HG02981 (cell line): ENCODE measurements at regions not wholly inside any gene's neighbourhood (a gene's known extent, or its start where the extent isn't known, plus 50 kb on each side); places are given as distances from the start of the nearest gene placed in this dataset.
A peak's percentile ranks its signal among the peaks of the same experiment; 100 is the strongest.
"Not testable (repeated sequence)": the region's sequence is repeated elsewhere in the genome, so short reads cannot be mapped to it uniquely, and the experiment has no call there.

Source experiments
- ATAC-seq: cut with Tn5 transposase; IDR thresholded peaks from one replicate; pipeline ENCODE4 v1.9.1; 2021; ENCODE audit warnings: mild to moderate bottlenecking, moderate library complexity; ENCODE audit not compliant: unreplicated experiment

DNA sequence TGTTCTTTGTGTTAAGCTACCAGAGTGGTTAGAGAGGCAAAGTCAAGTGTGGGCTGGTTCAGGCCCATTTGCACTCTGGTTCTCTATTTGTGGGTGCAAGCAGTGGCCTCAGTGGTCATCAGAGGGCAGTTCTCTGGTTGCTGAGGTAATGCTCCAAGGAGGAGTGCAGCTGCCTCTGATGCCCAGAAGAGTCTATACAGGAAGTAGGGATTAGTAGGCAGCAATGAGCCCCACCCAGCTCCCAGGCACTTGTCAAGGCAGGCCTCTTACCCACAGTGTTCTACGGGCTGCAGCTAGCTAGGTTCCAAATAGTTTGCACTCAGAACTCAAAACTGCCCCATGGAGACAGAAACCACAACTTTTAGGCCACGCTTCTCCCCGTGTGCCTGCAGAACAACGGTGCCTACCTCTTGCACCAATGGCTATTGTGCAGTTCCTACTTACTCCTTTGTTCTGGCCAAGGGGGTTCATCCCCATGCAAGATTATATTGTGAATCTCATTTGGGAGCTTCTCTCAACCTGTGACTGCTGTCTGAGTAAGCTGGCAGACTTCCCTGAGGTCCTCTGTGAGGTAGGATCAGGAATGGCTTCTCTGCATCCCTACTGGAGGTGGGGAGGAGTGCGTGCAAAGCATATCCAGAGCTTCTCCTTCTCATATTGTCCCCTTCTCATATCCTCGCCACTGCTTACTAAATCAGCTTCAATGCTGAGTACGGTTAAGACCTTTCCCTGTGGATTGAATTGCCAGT is 410.3 kb upstream of the LMO3 start:
- ATAC-seq, result no peak

- ATAC-seq, result no peak
These were observed 409.5 kb upstream of the LMO3 start for GRCh38 chr12:17015501-17015900.

- ATAC-seq, result not testable (repeated sequence)
These were observed 401.6 kb upstream of the LMO3 start for GRCh38 chr12:17007442-17008040.

DNA sequence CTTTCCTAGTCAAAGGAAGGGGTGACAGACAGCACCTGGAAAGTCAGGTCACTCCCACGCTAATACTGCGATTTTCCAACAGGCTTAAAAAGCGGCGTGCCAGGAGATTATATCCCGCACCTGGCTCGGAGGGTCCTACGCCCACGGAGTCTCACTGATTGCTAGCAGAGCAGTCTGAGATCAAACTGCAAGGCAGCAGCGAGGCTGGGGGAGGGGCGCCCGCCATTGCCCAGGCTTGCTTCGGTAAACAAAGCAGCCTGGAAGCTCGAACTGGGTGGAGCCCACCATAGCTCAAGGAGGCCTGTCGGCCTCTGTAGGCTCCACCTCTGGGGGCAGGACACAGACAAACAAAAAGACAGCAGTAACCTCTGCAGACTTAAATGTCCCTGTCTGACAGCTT is 392.6 kb upstream of the LMO3 start:
- not testable (repeated sequence) for ATAC-seq

DNA sequence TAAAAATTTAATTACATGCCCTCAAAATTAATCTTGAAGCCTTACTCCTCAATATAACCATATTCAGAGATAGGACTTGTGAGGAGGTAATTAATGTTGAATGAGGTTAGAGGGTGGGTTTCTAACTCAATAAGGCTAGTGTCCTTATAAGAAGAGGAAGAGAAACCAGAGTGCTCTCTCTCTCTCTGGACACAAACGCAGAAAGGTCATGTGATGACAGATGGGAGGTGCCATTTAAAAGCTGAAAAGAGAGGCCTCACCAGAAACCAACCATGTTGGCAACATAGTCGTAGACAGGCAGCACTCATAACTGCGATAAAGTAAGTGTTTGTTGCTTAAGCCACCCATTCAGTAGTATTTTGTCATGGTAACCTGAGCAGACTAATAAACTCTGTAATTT is 378.5 kb upstream of the LMO3 start:
- no peak for ATAC-seq

DNA sequence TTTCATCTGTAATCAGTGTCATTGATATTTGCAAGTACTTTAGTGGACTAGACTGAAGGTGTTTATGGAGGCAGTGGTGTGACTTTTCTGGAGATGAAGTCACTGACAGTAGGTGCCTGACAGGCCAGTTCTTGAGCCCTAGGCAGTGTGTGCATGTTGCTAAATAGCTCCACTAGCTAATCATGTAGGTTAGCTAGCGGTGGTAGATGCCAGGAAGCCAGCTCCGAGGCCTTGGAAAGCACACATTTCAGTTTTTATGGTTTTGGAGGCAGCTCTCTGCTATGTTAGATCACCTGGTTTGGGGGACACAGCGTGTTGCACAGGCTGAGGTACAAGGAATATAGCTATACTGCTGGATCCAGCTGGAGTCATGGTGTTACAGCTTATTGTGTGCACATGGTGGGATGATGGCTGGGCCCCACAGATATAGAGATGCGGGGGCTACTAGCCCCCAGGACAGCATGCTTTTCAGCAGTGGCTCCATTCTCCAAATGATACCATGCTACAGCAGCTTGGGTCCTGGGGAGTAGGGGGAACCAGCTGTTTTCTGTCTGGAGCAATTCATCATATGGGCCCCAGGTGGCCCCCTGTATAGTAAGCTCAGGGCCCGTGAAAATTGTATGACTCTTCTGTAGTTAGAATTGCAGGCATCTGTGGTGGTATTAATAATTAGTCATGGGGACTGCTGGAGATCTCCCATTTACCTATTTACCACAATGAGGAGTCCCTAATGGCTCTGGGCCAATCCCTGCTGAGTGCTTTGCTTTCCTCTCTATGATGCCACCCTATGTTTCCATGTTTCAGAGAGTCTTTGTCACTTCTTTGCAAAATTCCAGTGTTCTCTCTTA is 367.2 kb upstream of the LMO3 start:
- ATAC-seq, result no peak

DNA sequence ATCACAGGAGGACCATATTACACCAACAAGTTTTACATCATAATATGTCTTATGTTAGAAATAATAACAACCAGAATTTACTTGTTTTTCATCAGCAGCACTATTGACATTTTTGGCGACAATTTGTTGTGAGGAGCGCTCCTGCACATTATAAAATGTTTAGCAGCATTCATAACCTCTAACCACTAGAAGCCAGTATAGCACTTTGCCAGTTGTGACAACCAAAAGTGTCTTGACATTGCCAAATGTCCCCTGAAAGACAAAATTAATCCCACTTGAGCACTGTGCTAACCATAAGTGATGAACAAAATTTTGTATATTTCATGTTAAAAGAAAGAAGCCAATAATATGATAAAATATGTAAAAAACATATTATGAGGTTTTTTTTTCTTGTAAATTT is 356.9 kb upstream of the LMO3 start:
- no peak for ATAC-seq

- peak; percentile 90 for ATAC-seq
These were observed 349.2 kb upstream of the LMO3 start for GRCh38 chr12:16955083-16955657.

- no peak for ATAC-seq
These were observed 344.1 kb upstream of the LMO3 start for GRCh38 chr12:16949871-16950667.

GRCh38 chr12:16949371-16949770 is 343.4 kb upstream of the LMO3 start:
- ATAC-seq, result no peak

DNA sequence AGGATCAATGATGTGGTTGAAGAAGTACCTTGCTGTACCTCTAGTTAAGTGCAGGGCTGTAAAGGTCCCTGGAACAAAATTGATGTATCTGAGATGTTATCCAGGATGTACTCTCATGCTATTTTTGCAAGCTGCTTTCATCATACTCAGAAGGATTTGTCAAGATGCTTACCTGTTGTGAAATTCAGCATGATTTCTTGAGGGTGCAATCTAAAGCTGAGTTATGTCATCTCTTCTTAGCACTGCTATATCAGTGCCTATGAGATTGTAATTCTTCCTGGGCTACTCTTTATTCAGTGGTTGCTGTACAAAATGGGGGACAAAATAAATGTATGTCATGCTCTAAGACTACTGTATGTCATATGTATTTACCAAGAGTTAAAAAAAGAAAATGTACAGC is 340.7 kb upstream of the LMO3 start:
- no peak for ATAC-seq

DNA sequence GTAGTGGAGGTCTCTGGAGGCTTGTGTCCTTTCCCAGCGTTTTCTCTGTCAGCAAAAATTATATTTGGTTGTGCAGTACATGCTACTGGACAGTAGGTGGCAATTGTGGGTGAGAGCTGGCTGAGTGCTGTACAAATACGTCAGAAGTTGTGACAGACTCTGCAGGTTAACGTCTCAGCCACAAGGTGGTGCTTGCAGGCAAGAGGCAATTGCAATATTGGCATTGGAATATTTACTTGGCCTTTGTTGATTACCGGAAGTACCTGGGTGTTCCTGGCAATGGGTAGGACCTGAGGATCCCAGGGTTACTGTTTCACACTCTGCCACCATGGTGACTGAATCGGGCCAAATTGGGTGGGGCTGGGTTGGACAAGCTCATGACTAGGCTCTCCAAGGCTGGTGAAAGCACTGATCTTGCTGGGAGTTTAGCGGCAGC is 333.9 kb upstream of the LMO3 start:
- ATAC-seq, result peak; percentile 99

DNA sequence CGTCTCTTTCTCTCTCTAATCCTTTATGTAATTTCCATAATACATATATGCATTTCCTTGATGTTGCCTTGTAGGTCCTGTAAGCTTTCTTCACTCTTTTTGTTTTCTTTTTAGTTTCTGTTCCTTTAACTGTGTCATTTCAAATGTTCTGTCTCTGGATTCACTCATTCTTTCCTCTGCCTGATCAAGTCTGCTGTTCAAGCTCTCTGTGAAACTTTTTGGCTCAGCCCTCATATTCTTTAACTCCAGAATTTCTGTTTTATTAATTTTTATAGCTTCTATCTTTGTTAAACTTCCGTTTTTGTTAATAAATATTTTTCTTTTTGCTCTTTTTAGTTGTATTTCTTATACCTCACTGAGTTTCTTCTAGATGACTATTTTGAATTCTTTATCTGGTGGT is 321.3 kb upstream of the LMO3 start:
- ATAC-seq, result no peak

GRCh38 chr12:16920451-16920850 is 314.5 kb upstream of the LMO3 start:
- no peak for ATAC-seq

DNA sequence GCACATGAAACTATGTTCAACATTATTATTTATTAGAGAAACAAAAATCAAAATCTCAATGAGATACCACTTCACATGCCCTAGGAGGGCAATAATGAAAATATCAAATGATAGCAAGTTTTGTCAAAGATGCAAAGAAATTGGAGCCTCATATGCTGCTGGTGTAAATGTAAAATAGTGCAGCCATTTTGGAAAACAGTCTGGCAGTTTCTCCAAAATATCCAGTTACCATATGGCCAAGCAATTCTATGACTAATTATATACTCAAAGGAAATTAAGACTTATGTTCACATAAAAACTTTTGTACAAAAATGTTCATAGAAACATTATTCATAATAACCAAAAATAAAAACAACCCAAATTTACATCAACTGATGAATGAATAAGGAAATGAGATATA is 313.6 kb upstream of the LMO3 start:
- ATAC-seq, result no peak

GRCh38 chr12:16914853-16915252 is 308.9 kb upstream of the LMO3 start:
- no peak for ATAC-seq

GRCh38 chr12:16913832-16914490 is 308.0 kb upstream of the LMO3 start:
- no peak for ATAC-seq

- ATAC-seq, result no peak
These were observed 296.0 kb upstream of the LMO3 start for GRCh38 chr12:16901946-16902345.

- no peak for ATAC-seq
These were observed 287.5 kb upstream of the LMO3 start for GRCh38 chr12:16893426-16893825.

- no peak for ATAC-seq
These were observed 285.7 kb upstream of the LMO3 start for GRCh38 chr12:16891673-16892072.
